Body of pancreas (tissue), 4 donors: ENCODE measurements at regions not wholly inside any gene's neighbourhood (a gene's known extent, or its start where the extent isn't known, plus 50 kb on each side); places are given as distances from the start of the nearest gene placed in this dataset.

ENCODE experiments used
- POLR2A ChIP-seq, 3 donors: fragments of 450-650 bp; IDR thresholded peaks; one replicate each; pipeline ENCODE4 v1.6.1; 2016; ENCODE audit warnings: antibody characterized with exemption in 3 of 3, mild to moderate bottlenecking in 2 of 3
- TF ChIP-seq, protein P1 (sequence below), 7 experiments: fragments of 450-650 bp in 4 of 7; fragments of 200-600 bp in 3 of 7; sonication (generic) in 3 of 7; IDR thresholded peaks; one replicate each; pipeline ENCODE4 v1.5.1; 2016 to 2019; ENCODE audit warnings: antibody characterized with exemption in 7 of 7

DNA sequence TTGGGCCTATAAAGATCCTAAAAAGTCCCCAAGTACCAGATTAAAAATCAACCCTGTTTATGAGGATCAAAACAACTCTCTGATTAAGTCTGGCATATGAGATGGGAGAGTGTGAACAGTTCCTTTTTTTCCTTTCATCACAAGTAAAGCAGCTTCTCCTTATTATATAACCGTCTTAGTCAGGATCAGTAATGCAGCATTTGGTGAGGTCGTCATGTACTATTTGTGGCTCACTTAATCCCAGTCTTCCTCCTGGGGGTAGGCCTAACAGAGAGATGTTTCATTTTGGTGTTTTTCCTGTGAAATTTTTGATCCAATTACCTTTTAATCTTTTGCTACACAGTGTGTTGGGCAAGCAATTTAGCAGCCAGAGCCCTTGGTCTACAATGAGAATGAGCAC, 333.1 kb upstream of the KCNMB2 start:
- no peak for TF ChIP-seq POLR2A (IDR thresholded peaks at IDR 0.05)
- TF ChIP-seq, protein P1, sequence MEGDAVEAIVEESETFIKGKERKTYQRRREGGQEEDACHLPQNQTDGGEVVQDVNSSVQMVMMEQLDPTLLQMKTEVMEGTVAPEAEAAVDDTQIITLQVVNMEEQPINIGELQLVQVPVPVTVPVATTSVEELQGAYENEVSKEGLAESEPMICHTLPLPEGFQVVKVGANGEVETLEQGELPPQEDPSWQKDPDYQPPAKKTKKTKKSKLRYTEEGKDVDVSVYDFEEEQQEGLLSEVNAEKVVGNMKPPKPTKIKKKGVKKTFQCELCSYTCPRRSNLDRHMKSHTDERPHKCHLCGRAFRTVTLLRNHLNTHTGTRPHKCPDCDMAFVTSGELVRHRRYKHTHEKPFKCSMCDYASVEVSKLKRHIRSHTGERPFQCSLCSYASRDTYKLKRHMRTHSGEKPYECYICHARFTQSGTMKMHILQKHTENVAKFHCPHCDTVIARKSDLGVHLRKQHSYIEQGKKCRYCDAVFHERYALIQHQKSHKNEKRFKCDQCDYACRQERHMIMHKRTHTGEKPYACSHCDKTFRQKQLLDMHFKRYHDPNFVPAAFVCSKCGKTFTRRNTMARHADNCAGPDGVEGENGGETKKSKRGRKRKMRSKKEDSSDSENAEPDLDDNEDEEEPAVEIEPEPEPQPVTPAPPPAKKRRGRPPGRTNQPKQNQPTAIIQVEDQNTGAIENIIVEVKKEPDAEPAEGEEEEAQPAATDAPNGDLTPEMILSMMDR (IDR thresholded peaks at IDR 0.05) = no peak
